ENCODE measurements at regions not wholly inside any gene's neighbourhood (a gene's known extent, or its start where the extent isn't known, plus 50 kb on each side); places are given as distances from the start of the nearest gene placed in this dataset.

DNA sequence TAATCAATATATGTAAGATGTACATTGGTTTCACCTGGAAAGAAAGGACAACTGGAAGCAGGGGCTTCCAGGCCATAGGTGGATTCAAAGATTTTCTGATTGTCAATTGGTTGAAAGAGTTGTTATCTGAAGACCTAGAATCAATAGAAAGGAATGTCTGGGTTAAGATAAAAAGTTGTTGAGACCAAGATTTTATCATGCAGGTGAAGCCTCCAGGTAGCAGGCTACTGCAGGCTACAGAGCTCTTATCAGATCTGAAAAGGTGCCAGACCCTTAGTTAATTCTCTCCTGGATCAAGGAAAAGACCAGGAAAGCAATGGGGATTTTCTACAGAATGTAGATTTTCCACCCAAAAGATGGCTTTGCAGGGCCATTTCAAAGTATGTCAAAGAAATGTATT lies 487.2 kb downstream of the BTBD3 start:
- TF ChIP-seq HDGF (IDR thresholded peaks at IDR 0.05; ENCODE audit: borderline replicate concordance), result no peak
- TF ChIP-seq TARDBP (IDR thresholded peaks at IDR 0.05), result no peak
- TF ChIP-seq FOXM1 (IDR thresholded peaks at IDR 0.05; ENCODE audit: borderline replicate concordance), result no peak
- no peak for TF ChIP-seq ARNT (IDR thresholded peaks at IDR 0.05)
- TF ChIP-seq SP1 (IDR thresholded peaks at IDR 0.05), result no peak
- TF ChIP-seq FOXA1 (IDR thresholded peaks at IDR 0.05), result no peak
- TF ChIP-seq, protein P1, sequence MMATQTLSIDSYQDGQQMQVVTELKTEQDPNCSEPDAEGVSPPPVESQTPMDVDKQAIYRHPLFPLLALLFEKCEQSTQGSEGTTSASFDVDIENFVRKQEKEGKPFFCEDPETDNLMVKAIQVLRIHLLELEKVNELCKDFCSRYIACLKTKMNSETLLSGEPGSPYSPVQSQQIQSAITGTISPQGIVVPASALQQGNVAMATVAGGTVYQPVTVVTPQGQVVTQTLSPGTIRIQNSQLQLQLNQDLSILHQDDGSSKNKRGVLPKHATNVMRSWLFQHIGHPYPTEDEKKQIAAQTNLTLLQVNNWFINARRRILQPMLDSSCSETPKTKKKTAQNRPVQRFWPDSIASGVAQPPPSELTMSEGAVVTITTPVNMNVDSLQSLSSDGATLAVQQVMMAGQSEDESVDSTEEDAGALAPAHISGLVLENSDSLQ (IDR thresholded peaks at IDR 0.05), result no peak
- TF ChIP-seq CTBP1 (IDR thresholded peaks at IDR 0.05; ENCODE audit: borderline replicate concordance), result no peak
- no peak for TF ChIP-seq ZNF384 (IDR thresholded peaks at IDR 0.05)
- TF ChIP-seq BHLHE40 (IDR thresholded peaks at IDR 0.05; ENCODE audit: borderline replicate concordance), result no peak
- TF ChIP-seq SUZ12 (IDR thresholded peaks at IDR 0.05), result no peak
- no peak for TF ChIP-seq NFRKB (IDR thresholded peaks at IDR 0.05)
- TF ChIP-seq ELF4 (IDR thresholded peaks at IDR 0.05), result no peak

Data from HEK293T (cell line).